ENCODE measurements at regions not wholly inside any gene's neighbourhood (a gene's known extent, or its start where the extent isn't known, plus 50 kb on each side); places are given as distances from the start of the nearest gene placed in this dataset.
"Not testable (repeated sequence)": the region's sequence is repeated elsewhere in the genome, so short reads cannot be mapped to it uniquely, and the experiment has no call there.

DNA sequence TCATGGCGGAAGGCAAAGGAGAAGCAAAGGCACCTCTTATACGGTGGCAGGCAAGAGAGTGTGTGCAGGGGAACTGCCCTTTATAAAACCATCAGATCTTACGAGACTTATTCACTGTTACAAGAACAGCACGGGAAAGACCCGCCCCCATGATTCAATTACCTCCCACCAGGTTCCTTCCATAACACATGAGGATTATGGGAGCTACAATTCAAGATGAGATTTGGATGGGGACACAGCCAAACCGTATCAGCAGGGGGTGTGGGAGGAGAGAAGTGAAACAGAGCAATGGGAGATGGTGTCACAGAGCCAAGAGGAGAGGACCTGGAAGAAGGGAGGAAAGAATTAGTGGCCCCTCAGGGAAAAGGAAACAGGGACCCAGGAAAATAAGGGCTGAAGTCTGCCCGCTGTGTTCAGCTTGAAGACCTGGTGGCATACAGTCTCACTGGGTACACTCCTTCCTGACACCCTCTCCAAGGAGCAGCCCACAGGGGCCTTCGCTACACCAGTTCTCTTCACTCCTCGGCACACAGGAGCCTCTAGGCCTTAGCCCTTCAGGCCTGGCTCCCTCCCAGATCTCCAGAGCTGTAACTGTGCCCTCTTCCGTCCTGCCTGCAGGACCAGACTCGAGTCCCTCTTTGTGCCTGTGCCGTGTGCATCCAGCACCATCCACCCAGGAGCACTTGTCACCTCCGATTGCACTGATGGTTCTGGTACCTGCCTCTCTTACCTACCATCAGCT is 262.1 kb downstream of the EIPR1 start:
- no peak for DNase-seq (ENCODE audit: low read depth in 2 of 2)

DNA sequence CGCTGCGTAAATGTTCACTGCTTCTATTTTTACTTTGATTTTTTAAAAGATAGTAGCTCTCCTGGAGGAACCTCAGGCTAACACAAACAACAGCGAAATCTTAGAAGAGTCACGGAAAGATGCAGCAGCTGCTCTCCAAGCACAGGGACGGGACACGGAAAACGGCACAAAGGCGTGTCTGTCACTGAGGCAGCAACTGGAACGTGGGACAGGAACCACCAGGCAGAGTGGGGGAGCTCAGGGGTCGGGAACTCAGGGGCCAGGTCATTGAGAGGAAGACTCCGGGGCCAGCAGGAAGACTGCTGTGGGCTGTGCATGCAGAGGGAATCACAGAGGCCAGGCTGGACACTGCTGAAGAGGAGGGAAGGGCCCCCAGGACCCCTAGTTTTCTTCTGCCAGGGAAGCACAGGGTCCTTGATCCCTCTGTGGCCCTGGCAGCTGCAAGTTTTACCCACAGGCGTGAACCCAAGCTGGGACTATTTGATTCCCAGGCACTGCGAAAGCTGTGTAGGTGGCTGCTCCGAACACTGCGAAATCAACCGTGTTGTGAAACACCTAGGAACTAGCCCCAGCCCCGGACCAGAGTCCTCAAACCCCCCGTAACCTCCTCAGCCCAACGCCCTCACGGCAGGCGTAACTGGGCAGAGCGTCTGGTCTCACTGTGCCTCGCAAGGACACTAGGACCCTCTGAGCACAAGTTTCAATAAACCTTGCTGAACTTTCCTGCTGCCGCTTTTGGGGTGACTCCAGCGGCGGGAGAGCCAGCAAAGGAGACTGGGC is 263.0 kb downstream of the EIPR1 start:
- DNase-seq (ENCODE audit: low read depth in 2 of 2): no peak

DNA sequence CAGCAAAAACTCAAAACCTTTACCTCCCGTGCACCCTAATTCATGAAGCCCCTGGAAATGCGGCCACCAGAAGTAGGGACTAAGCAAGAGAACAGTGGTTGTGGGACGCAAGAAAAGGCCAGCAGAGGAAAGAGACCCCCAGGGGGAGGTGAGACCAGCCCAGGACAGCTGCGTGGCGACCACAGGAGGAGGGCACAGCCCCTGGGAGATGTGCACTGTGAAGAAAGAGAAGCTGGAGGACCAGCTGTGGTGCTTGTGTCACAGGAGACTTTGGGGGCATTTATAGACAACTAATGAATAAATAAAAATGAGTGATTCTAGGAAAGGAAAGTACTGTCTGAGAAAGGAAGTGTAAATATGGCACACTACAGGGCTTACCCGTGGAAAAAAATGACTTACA is 263.8 kb downstream of the EIPR1 start:
- no peak for DNase-seq (ENCODE audit: low read depth in 2 of 2)

DNA sequence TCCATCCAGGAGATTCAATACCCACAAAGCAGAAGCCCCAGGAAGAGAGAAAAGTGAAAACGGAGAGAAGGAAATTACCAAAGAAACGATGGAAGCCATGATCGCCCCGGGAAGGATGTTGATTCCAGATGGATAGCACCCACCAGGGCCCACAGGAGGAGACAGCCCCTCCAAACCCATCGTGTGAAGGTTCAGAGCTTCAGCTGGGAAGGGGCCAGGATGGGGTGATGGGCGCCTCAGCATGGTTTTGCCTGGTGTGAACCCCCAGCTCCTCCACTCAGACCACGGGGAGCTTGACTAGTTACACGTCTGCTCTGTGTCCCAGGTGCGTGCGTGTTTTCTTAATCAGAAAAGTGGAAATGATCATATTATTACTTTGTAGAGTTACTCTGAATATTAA is 264.5 kb downstream of the EIPR1 start:
- DNase-seq (ENCODE audit: low read depth in 2 of 2): no peak

DNA sequence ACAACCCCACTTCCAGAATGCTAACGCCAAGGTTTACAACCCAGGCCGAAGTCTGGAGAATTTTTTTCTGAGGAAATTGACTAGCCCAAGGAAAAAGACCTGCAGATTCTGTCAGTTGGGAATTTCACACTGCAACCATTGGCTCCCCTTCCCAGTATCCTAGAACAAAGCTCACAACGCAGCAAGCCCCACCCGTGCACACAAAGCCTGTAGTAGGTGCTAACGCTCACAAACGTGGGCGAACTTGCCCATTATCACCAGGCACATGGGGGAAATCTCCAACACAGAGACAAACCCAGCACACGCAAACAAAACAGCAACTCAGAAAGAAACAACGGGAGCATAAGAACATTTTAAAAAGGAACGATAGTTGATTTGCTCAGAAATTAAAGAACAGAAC is 265.1 kb downstream of the EIPR1 start:
- DNase-seq (ENCODE audit: low read depth in 2 of 2): no peak

DNA sequence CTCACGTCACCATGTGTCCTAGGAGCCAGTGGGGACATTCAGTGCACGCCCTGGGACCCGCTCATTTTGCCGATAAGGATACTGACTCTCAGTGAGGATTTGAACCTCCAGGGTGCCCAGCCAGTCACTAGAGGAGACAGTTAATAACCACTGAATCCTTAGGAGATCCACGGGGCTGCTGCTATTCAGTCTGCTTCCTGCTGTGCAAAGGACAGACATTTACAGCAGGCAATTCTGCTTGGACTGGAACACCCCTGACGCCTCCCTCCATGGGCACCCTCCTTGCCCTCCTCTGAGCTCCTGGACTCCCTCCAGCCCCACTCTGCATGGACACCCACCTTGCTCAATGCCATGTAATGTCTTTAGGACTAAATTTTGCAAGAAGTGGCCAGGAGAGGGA is 265.5 kb downstream of the EIPR1 start:
- DNase-seq (ENCODE audit: low read depth in 2 of 2): no peak

DNA sequence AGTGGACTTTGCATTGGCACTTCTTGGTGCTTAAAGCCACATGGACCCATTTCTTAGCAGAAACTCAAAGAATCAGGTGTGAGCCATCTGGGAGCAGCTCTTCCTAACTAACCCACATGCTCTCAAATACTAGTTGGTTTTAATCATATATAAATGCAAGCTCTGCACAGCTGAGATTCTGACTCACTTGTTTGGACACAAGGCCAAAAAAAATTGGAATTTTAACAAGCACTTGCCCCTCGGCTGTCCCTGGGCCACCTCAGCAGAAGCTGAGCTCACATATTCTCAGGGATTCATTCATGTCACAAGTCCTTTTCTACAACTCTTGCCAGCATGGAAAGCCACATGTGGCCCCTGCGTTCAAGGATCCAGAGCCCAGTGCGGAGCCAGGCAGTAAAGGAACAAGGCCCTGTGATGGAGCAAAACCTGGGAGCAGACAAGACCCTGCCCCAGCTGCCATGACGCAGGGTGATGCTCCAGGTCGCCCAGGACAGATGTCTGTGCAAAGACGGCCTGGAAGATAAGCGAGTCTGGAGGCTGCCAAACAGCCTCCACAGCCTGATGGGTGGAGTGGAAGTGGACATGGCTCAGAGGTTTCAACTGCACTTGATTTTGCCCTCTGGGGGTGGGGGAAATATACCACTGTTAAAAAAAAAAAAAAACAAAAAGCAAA is 266.5 kb downstream of the EIPR1 start:
- DNase-seq (ENCODE audit: low read depth in 2 of 2): no peak

DNA sequence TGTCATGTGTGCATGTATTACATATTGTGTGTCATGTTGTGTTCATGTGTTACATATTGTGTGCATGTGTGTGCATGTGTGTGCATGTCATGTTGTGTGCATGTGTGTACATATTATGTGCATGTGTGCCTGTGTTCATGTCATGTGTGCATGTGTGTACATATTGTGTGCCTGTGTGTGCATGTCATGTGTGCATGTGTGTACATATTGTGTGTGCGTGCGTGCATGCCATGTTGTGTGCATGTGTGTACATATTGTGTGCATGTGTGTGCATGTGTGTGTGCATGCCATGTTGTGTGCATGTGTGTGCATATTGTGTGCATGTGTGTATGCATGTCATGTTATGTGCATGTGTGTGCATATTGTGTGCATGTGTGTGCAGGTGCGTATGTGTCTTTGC is 267.1 kb downstream of the EIPR1 start:
- DNase-seq (ENCODE audit: low read depth in 2 of 2): no peak

DNA sequence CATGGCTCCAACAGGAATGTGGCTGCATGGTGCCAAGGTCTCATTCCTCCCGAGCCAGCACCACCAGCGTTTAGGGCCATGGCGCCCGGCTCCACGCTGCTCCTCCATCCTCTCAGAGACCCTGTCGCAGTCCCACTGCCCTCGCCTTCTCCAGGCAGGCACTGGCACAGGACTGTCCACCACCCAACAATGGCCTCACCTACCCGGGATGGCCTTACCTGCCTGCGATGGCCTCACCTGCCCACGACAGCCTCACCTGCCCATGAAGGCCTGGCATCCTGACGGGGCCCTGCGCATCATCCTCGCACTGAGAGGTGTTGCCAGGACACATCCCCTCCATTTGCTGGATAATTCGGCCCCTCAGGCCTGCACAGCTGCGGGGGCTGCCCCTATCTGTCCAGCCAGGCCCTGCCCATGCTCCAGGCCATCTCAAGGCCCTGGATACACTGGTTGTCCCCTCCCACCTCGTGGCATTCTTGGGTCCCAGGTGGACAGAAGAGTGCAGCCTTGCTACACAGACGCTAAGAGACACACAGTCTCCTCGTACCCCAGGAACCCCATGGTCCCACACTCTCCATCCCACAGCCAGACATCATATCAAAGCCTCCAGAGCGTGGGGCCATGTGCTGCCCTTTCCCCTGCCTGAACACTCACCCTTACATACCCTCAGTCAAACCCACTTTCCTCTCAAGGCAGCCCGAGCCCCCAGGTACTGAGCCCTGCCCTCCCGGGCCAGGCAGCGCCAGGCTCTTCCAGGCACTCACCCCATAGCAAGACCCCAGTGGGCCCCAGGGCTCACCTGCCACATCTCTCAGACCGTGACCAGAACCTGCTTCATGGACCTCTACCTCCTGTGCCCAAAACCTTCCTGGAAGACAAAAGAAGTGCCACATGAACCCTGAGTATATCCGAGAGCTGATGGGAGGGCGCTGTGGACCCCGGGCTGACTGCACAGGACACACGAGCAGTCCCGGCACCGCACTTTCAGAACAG is 268.6 kb downstream of the EIPR1 start:
- no peak for DNase-seq (ENCODE audit: low read depth in 2 of 2)

DNA sequence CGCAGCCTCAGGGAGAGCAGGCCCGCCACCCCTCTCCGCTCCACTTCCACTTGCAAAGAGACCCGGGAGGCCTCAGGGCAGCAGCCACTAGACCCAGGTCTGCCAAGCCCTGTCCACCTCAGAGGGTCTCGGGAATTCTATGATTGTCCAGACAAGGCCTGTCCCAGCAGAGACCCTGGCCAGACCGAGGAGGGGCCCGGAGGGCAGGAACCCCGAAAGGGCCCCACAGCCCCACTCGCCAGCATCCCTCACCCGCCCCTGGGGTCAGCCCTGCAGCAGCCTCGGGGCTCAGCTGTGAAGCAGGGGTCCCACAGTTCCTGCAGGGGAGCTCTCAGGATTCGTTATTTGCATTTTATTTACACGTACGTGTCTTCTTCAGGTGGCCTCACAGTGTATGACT is 269.5 kb downstream of the EIPR1 start:
- no peak for DNase-seq (ENCODE audit: low read depth in 2 of 2)

DNA sequence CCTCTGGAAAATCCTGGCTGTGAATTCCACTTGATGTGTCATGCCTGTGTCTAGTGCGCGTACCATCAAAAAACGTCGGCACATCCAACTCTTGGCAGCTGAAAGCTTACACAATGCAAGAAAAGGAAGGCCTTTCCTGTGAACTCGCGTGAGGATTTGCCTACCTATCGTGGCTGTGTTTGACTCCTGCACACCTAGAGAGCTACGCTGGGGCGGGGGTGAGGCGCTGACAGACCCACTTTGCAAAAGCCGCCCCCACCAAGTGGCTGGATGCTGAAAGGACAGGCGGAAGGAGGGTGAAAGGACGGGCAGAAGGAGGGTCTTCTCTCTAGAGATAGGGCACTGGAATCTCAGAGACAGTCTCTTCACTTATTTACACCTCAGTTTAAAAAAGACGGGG is 270.1 kb downstream of the EIPR1 start:
- DNase-seq (ENCODE audit: low read depth in 2 of 2): no peak

DNA sequence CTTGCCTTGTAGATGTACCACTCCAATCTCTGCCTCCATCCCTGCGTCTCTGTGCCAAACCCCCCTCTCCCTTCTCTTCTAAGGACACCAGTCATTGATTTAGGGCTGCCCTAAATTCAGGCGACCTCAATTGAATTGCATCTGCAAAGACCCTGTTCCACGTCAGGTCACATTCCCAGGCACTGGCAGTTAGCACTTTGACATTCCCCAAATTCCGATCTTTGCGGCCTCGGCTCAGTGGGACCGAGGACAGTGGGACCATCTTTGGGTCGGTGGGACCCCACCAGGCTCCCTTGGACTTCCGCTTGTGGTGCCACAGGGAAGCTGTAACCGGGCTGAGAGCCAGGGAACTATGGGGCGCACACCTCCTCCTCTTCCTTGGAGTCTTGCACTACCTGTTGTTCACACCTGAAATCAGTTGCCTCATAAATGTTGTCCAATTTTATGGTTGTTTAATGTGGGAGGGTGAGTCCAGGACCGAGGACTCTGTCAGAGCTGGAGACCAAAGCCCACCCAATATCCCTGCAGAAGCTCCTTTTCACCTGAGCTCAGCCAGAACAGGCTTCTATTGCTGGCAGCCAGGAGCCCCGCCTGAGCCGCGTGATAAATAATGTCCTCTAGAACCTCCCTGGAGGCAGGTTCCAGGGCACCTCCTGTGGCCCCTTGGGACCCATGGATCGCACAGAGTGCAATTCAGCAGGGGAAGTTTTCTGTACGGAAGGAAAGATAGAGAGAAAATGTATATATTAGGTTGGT is 271.6 kb downstream of the EIPR1 start:
- DNase-seq (ENCODE audit: low read depth in 2 of 2): no peak

DNA sequence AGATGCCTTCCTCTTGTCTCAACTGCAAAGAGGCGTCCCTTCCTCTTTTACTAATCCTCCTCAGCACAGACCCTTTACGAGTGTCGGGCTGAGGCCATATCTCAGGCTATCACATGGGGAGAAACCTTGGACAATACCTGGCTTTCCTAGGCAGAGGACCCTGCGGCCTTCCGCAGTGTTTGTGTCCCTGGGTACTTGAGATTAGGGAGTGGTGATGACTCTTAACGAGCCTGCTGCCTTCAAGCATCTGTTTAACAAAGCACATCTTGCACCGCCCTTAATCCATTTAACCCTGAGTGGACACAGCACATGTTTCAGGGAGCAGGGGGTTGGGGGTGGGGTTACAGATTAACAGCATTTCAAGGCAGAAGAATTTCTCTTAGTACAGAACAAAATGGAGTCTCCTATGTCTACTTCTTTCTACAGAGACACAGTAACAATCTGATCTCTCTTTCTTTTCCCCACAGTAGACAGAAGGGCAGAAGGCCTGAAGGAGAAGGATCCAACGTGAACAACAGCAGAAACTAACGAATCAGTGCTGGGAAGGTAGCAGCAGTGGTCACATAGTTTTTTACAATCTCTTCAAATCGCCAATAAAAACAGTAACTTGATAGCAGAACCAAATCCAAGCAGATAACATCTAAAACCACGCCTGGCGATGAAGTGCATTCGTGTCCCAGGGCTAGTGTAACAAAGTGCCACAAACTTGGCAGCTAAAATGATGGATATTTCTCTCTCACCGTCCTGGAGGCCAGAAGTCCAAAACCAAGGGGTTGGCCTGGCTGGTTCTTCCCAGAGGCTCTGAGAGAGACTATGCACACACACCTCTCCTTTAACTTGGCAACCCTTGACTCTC is 272.4 kb downstream of the EIPR1 start:
- not testable (repeated sequence) for DNase-seq (ENCODE audit: low read depth in 2 of 2)

DNA sequence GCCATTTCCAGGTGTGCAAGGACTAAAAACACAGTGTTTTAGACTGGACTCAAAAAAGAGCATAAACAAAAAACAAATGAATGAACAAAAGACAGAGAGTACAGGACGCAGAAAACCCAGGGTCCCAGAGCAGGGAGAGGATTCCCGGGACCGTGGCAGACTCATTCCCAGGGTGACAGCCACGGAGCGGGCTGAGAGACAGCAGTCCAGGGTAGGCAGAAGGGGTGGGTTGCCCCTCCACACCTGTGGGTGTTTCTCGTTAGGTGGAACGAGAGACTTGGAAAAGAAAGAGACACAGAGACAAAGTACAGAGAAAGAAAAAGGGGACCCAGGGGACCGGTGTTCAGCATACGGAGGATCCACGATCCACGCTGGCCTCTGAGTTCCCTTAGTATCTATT is 273.4 kb downstream of the EIPR1 start:
- no peak for DNase-seq (ENCODE audit: low read depth in 2 of 2)

DNA sequence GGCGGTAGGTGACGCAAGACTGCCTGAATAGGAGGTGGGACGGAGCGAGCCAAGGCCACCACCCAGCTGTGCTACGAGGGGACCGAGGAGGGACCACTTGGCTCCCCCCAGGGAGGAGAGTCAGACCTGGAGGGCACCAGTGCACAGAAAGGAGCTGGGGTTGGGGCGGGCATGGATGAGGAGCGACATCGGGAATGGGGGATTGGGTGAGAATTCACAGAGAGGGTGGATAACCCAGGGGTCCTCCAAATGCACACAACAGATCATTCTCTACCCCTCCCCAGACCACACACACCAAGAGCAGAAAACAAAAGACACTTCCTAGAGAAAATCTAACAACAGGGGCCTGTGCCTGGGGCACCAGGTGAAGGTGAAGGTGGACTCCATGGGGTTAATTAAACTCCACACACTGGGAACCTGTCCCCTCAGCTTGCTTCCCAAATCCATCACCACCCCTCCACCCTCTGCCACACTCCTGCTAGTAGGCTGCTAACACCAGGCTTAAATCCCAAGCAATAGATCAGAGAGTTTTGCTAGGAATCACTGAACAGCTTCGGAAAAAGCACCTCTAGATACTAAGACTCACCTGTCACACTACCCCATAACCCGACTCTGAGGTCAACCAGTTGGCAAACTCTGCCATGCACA is 274.6 kb downstream of the EIPR1 start:
- DNase-seq (ENCODE audit: low read depth in 2 of 2): no peak

DNA sequence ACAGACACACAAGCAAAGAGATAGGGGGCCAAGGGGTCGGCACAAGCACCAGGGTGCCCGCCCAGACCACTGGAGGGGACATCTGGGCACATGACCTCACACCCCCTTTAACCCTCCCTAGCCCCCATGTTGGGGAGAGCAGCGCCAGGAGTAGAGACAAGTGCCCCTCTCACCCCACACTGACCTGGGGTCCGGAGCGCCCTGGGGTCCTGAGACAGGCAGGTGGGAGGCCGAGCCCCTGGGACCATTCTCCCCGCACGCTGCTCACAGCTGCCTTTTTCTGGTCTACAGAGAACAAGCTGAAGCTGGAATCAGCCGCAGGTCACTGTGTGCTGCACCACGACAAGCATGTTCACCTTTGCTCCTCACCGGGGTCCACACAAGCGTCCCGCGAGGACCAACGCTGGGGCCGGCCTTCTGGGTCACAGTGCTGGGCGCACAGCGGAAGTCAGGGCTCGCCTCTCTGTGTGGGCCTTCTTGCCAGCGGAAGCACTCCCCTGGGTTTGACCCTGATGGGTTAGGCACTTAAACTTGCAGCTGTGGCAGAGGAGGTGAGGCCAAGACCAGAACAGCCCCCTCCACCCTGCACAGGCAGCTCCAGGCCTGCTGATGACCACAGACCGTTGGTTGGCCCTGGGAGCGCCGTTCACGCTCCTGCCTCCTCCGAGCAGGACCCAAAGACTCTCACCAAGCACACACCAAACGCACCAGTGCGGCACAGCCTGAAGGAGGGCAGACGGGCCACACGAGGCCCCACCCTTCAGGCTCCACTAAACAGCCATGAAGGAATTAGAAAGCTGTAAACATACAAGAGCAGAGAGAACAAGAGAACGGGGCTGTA is 275.3 kb downstream of the EIPR1 start:
- no peak for DNase-seq (ENCODE audit: low read depth in 2 of 2)

DNA sequence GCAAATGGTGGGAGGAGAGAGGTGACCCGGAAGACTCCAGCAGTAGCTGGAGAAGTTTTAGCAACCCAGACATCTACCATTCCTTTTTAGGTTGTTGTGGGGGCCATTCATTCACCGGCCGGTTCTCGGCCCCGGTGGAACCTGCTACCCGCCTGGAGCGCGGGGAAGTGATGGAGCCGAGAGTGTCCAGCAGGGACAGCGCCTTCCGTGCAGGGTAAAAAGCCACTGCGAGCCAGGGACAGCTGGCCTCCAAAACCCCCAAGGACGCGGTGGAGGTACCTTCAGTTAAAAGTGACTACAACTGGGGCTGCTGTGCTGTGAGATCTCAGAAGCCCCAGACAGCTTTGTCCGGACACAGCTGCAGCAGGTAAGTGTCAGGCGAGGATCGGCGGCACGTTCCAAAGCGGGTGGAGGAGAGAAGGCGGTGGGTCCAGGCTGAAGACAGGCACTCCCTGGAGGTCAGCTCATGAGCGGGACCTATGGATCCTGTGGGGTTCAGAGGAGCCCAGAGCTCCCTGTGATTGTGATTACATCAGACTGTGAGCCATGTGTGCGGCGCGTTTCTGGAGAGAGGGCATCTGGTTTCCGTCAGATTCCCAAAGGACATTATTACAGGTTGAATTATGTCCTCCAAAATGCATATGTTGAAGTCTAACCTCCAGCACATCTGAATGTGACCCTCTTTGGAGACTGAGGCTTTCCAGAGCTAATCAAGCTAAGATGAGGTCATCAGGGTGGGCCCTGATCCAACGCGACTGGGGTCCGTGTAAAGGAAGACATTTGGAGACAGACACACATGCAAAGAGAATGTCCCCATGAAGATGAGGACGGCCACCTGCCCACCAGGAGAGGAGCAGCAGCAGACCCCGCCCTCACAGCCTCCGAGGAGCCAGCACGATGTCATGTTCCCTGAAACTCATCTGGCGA is 276.3 kb downstream of the EIPR1 start:
- no peak for DNase-seq (ENCODE audit: low read depth in 2 of 2)
